GM12891 (cell line): ENCODE measurements at regions not wholly inside any gene's neighbourhood (a gene's known extent, or its start where the extent isn't known, plus 50 kb on each side); places are given as distances from the start of the nearest gene placed in this dataset.

Source experiments
- POLR2A ChIP-seq: IDR thresholded peaks from 2 replicates; pipeline ENCODE4 v1.6.1; 2011; ENCODE audit warnings: low read depth, low read length, control low read depth
- TAF1 ChIP-seq: IDR thresholded peaks from 2 replicates; pipeline ENCODE4 v1.6.1; 2011; ENCODE audit warnings: low read depth, low read length, control low read depth

DNA sequence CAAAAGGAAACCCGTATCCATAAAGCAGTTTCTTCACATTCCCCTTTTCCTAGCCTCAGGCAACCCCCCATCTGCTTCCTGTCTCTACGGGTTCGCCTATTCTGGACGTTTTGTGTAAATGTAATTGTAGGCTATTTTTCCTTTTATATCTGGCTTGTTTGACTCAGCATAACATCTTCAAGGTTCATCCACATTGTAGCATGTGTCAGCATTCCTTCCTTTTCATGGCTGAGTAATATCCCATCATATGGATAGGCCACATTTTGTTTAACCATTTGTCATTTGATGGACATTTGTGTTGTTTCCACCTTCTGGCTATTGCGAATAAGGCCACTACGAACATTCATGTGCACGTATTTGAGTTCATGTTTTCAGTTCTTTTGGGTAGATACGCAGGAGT is 54.6 kb downstream of the FOXL1 start:
- TF ChIP-seq TAF1 (no peak), POLR2A (no peak)
